GM18502 (cell line): ENCODE measurements at regions not wholly inside any gene's neighbourhood (a gene's known extent, or its start where the extent isn't known, plus 50 kb on each side); places are given as distances from the start of the nearest gene placed in this dataset.
"Not testable (repeated sequence)": the region's sequence is repeated elsewhere in the genome, so short reads cannot be mapped to it uniquely, and the experiment has no call there.

ENCODE experiments used
- ATAC-seq: cut with Tn5 transposase; IDR thresholded peaks from one replicate; pipeline ENCODE4 v1.9.1; 2021; ENCODE audit warnings: mild to moderate bottlenecking; ENCODE audit not compliant: unreplicated experiment, poor library complexity

- no peak for ATAC-seq
Observed at GRCh38 chr17:70493277-70493874, 324.0 kb downstream of the KCNJ2 start.

GRCh38 chr17:70498631-70499030 is 329.3 kb downstream of the KCNJ2 start:
- ATAC-seq = no peak

GRCh38 chr17:70499067-70499786 is 329.9 kb downstream of the KCNJ2 start:
- ATAC-seq = no peak

GRCh38 chr17:70503449-70503848 is 334.1 kb downstream of the KCNJ2 start:
- ATAC-seq = no peak

- ATAC-seq = no peak
Observed at GRCh38 chr17:70510288-70510687, 341.0 kb downstream of the KCNJ2 start.

GRCh38 chr17:70517816-70518215 is 348.5 kb downstream of the KCNJ2 start:
- ATAC-seq = no peak

- ATAC-seq = no peak
Observed at GRCh38 chr17:70519300-70519699, 350.0 kb downstream of the KCNJ2 start.

- no peak for ATAC-seq
Observed at GRCh38 chr17:70520447-70520846, 351.1 kb downstream of the KCNJ2 start.

GRCh38 chr17:70520956-70521355 is 351.6 kb downstream of the KCNJ2 start:
- no peak for ATAC-seq

- ATAC-seq = no peak
Observed at GRCh38 chr17:70521821-70522256, 352.5 kb downstream of the KCNJ2 start.

- ATAC-seq = no peak
Observed at GRCh38 chr17:70523426-70523825, 354.1 kb downstream of the KCNJ2 start.

- not testable (repeated sequence) for ATAC-seq
Observed at GRCh38 chr17:70525035-70525434, 355.7 kb downstream of the KCNJ2 start.

GRCh38 chr17:70525961-70526360 is 356.6 kb downstream of the KCNJ2 start:
- ATAC-seq = no peak

- no peak for ATAC-seq
Observed at GRCh38 chr17:70527364-70527888, 358.1 kb downstream of the KCNJ2 start.

GRCh38 chr17:70533427-70533826 is 364.1 kb downstream of the KCNJ2 start:
- no peak for ATAC-seq

- no peak for ATAC-seq
Observed at GRCh38 chr17:70535986-70536385, 366.7 kb downstream of the KCNJ2 start.

- no peak for ATAC-seq
Observed at GRCh38 chr17:70539132-70539924, 370.0 kb downstream of the KCNJ2 start.

GRCh38 chr17:70542876-70543275 is 373.5 kb downstream of the KCNJ2 start:
- ATAC-seq = no peak

GRCh38 chr17:70544317-70544716 is 375.0 kb downstream of the KCNJ2 start:
- ATAC-seq = no peak

- no peak for ATAC-seq
Observed at GRCh38 chr17:70552230-70552981, 383.1 kb downstream of the KCNJ2 start.
